ENCODE measurements at regions not wholly inside any gene's neighbourhood (a gene's known extent, or its start where the extent isn't known, plus 50 kb on each side); places are given as distances from the start of the nearest gene placed in this dataset.

DNA sequence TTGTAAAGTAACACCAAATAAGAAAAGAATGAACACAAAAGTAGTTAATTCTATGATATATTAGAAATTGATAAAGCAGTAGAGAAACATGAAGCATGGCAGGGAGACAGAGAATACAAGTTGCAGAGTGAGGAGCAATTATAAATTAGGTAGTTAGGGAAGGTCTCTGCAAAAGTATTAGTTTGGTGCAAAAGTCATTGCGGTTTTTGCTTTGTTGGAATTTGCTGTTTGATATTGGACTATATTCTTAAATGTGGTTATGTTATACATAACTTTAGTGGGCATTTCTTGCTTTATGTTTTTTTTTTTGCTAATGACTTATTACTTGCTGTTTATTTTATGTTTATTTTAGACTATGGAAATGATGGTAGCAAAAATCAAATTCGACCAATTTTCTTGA, 402.2 kb downstream of the SFMBT2 start:
- no peaks in the 10 kb centered on the region for H3K4me1 ChIP-seq (ENCODE audit: control insufficient read depth, insufficient read depth, low read length)
- H3K9ac ChIP-seq (ENCODE audit: low read length): no peak overlapping the region
- no peaks in the 10 kb centered on the region for H3K27me3 ChIP-seq (ENCODE audit: control insufficient read depth, insufficient read depth, low read length)
- H3K4me3 ChIP-seq (ENCODE audit: low read length): no peak overlapping the region
- no peak overlapping the region for H3K27ac ChIP-seq (ENCODE audit: low read depth, low read length)
- no peaks in the 10 kb centered on the region for H3K36me3 ChIP-seq (ENCODE audit: control insufficient read depth, insufficient read depth, low read length)

DNA sequence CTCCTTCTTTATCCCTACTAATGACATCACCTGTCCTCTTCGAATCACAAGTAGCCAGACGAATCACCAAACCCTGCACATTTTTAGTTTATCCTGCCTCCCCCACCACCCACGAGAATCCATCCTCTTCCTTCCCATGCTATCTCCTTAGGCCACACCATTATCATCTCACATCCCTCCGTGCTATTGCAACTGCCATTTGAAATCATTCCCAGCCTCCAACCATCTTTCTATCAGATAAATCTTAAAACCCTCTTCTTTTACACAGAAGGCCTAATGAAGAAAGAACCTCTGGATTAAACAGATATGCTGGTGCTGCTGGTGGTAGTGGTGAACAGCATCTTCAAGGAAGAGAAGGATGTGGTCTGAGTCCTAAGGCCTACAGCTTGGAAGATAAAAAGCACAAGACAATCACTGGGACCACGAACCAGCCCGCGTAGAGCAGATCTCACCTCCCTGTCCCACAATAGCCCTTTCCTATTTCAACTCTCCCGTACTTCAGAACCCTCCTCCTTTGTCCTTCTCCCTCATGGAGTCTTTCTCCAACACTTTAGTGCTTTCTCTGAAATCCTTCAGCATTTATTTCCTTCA, 403.1 kb downstream of the SFMBT2 start:
- H3K4me1 ChIP-seq (ENCODE audit: control insufficient read depth, insufficient read depth, low read length): no peaks in the 10 kb centered on the region
- no peak overlapping the region for H3K4me3 ChIP-seq (ENCODE audit: low read length)
- no peaks in the 10 kb centered on the region for H3K27me3 ChIP-seq (ENCODE audit: control insufficient read depth, insufficient read depth, low read length)
- H3K27ac ChIP-seq (ENCODE audit: low read depth, low read length): no peak overlapping the region
- H3K36me3 ChIP-seq (ENCODE audit: control insufficient read depth, insufficient read depth, low read length): no peaks in the 10 kb centered on the region
- H3K9ac ChIP-seq (ENCODE audit: low read length): no peak overlapping the region

DNA sequence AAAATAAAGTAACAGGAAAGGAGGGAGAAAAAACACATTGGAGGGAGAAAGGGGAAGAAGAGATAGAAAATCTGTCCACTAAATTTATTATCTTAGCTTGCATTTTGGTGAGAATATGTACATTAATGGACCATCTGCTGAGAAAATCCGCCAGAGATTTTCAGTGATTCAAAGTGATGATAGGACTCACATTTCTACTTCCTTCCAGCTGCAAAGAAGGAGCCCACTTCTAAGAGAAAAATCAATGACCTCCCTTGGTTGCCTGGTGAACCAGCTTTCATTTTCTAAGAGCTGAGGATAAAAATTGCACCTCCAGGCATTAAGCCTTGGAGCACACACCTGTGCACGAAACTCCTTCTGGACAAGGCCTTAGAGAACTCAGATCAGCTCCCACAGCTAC, 404.3 kb downstream of the SFMBT2 start:
- Histone ChIP-seq H3K4me3 (ENCODE audit: low read length) (no peak overlapping the region), H3K9ac (ENCODE audit: low read length) (no peak overlapping the region), H3K27ac (ENCODE audit: low read depth, low read length) (no peak overlapping the region), H3K27me3 (ENCODE audit: control insufficient read depth, insufficient read depth, low read length) (no peaks in the 10 kb centered on the region), H3K36me3 (ENCODE audit: control insufficient read depth, insufficient read depth, low read length) (no peaks in the 10 kb centered on the region), H3K4me1 (ENCODE audit: control insufficient read depth, insufficient read depth, low read length) (no peaks in the 10 kb centered on the region)

DNA sequence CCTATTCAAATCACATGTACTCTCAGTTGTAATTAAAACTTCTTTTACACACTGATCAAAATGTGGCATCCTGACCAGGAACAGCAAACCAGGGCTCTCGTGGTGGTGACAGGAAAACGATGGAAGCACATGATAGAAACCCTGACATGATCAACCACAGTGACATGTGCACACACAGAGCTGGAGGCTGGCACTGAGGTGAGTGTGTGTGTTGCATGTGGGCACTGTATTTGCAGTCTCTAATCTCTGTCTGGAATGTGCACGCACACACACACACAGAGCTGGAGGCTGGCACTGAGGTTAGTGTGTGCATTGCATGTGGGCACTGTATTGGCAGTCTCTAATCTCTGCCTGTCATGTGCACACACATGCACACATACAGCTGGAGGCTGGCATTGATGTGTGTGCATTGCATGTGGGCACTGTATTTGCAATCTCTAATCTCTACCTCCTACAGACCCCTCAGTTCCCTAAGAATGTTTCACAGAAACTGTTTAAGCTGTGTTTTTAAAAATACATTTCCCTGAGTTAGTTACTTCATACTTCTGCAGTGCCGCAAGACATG, 406.9 kb downstream of the SFMBT2 start:
- no peaks in the 10 kb centered on the region for H3K27me3 ChIP-seq (ENCODE audit: control insufficient read depth, insufficient read depth, low read length)
- H3K36me3 ChIP-seq (ENCODE audit: control insufficient read depth, insufficient read depth, low read length): no peaks in the 10 kb centered on the region
- H3K9ac ChIP-seq (ENCODE audit: low read length): no peak overlapping the region
- H3K4me1 ChIP-seq (ENCODE audit: control insufficient read depth, insufficient read depth, low read length): no peaks in the 10 kb centered on the region
- H3K4me3 ChIP-seq (ENCODE audit: low read length): no peak overlapping the region
- H3K27ac ChIP-seq (ENCODE audit: low read depth, low read length): no peak overlapping the region

DNA sequence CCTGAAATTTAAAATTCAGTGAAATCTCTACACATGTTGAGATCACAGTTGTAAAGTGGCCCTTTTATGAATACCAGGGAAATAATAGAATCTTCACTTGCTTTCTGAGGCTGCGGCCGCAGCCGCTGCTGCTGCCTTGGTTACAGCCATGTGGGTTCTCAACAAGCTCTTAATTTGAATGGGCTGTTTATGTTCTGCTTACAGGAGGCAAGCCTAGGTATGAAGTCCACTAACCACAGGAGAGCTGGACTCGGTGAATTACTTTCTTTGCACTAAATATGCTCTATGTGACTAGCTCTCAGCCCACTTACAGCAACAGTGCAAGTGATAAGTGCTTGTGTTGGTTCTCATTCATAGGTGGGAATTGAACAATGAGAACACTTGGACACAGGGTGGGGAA, 410.8 kb downstream of the SFMBT2 start:
- Histone ChIP-seq H3K27ac (ENCODE audit: low read depth, low read length) (no peak overlapping the region), H3K4me3 (ENCODE audit: low read length) (no peak overlapping the region), H3K4me1 (ENCODE audit: control insufficient read depth, insufficient read depth, low read length) (no peaks in the 10 kb centered on the region), H3K36me3 (ENCODE audit: control insufficient read depth, insufficient read depth, low read length) (no peaks in the 10 kb centered on the region), H3K27me3 (ENCODE audit: control insufficient read depth, insufficient read depth, low read length) (no peaks in the 10 kb centered on the region), H3K9ac (ENCODE audit: low read length) (no peak overlapping the region)

DNA sequence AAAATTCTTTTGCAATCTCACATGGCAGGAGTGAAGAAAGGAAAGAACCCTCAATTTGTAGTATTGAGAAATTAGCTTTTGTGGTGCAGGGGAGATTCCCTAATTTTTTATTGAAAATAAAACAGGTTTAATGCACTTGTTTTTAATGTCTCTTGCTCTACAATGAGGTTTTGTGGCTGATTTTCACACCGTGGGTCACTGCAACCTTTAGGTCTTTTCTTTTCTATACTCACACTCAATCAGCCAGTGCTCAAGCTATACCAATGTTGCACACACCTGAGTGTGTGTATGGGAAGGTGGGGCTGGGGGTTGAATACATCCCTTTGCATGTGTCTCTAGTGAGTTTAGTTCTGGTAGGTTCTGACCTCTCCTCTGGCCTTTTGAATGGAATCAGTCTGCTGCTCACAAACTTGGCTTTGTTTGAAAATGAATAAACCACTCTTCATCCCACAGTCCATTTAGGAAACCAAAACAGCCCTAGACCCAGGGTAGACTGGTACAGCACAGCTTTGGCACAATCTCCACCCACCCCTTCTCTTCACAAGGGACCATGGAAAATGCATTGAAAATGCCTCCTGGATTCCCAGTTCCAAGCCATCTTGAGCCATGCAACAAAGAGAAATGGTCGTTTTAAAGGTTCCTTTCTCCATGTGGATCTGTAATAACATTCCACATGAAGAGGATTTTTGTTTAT, 411.5 kb downstream of the SFMBT2 start:
- Histone ChIP-seq H3K9ac (ENCODE audit: low read length) (no peak overlapping the region), H3K36me3 (ENCODE audit: control insufficient read depth, insufficient read depth, low read length) (no peaks in the 10 kb centered on the region), H3K27ac (ENCODE audit: low read depth, low read length) (no peak overlapping the region), H3K4me1 (ENCODE audit: control insufficient read depth, insufficient read depth, low read length) (no peaks in the 10 kb centered on the region), H3K27me3 (ENCODE audit: control insufficient read depth, insufficient read depth, low read length) (no peaks in the 10 kb centered on the region), H3K4me3 (ENCODE audit: low read length) (no peak overlapping the region)

DNA sequence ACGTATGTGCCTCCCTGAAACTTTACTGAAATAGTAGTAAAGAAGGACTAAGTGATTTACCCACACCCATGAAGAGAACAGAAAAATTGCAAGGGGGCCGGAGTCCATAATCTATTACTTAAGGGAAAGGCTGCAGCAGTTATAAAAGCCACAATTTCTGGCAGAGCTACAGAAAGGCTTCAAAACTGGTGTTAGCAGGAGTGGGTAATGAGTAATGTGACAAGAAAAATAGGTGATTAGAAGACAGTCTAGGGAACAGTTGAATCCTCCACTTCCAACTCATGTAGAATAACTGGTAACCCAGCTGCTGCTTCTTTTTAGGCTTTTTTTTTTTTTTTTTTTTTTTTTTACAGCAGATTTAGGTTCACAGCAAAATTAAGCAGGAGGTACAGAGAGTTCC, 413.3 kb downstream of the SFMBT2 start:
- no peak overlapping the region for H3K4me3 ChIP-seq (ENCODE audit: low read length)
- no peaks in the 10 kb centered on the region for H3K36me3 ChIP-seq (ENCODE audit: control insufficient read depth, insufficient read depth, low read length)
- H3K27me3 ChIP-seq (ENCODE audit: control insufficient read depth, insufficient read depth, low read length): no peaks in the 10 kb centered on the region
- no peaks in the 10 kb centered on the region for H3K4me1 ChIP-seq (ENCODE audit: control insufficient read depth, insufficient read depth, low read length)
- no peak overlapping the region for H3K27ac ChIP-seq (ENCODE audit: low read depth, low read length)
- H3K9ac ChIP-seq (ENCODE audit: low read length): no peak overlapping the region

DNA sequence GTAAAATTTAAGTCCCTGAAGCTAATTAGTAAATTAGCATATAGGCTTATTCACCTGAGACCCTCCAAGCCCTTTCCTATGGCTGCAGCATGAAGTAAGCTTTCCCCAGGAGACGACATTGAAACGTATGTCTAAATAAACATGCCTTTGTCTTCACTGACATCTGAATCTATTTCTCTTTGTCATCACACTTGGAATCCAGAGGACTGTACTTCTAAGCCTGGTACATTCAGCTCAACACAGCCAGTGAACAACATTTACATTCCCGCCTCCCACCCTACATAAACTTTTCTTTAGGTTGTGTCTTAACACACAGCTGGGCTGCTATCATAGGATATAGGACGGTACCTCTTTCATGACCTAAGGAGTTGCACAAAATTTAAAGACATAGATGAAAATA, 414.4 kb downstream of the SFMBT2 start:
- Histone ChIP-seq H3K9ac (ENCODE audit: low read length) (no peak overlapping the region), H3K4me3 (ENCODE audit: low read length) (no peak overlapping the region), H3K27ac (ENCODE audit: low read depth, low read length) (no peak overlapping the region)

DNA sequence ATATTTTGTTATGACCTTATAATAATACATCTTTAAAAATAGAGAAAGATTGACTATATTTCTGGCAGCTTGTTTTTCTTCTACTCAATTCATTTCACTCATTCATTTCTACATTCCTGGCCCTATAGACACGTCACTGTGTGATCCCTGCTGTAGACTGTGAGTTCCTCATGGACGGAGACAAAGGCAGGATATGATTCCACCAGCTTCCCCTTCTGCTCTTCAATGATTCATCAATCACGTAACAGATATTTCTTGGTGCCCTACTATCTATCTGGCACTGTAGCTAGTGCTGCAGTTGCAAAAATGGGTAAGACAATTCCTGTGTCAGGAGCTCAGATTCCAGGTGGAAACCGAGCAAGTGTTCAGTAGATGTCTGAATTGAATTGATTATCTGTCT, 415.0 kb downstream of the SFMBT2 start:
- H3K4me3 ChIP-seq (ENCODE audit: low read length): no peak overlapping the region
- H3K9ac ChIP-seq (ENCODE audit: low read length): no peak overlapping the region
- no peaks in the 10 kb centered on the region for H3K27me3 ChIP-seq (ENCODE audit: control insufficient read depth, insufficient read depth, low read length)
- no peak overlapping the region for H3K27ac ChIP-seq (ENCODE audit: low read depth, low read length)
- H3K36me3 ChIP-seq (ENCODE audit: control insufficient read depth, insufficient read depth, low read length): no peaks in the 10 kb centered on the region
- no peaks in the 10 kb centered on the region for H3K4me1 ChIP-seq (ENCODE audit: control insufficient read depth, insufficient read depth, low read length)

More for the DNA sequence above, 414.4 kb downstream of the SFMBT2 start:
- Histone ChIP-seq H3K27me3 (ENCODE audit: control insufficient read depth, insufficient read depth, low read length) (no peaks in the 10 kb centered on the region), H3K4me1 (ENCODE audit: control insufficient read depth, insufficient read depth, low read length) (no peaks in the 10 kb centered on the region), H3K36me3 (ENCODE audit: control insufficient read depth, insufficient read depth, low read length) (no peaks in the 10 kb centered on the region)

DNA sequence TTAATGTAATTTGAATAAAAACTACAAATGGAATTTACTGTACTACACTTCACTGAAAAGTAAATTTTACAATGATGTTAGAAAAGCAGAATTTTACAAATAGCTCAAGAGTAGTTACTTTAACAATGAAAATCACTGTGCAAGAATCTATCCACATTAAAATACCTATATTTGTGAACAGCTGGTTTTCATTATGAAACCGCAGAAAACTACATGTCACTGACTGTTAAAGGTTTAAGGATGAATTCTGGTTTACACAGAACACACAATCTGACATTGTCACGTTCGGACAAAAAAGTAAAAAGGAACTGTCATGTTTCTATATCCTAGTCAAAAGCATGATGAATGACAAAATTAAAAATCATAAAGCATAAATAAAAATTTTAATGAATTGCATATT, 415.3 kb upstream of the PRKCQ start:
- Histone ChIP-seq H3K4me1 (ENCODE audit: control insufficient read depth, insufficient read depth, low read length) (no peaks in the 10 kb centered on the region), H3K9ac (ENCODE audit: low read length) (no peak overlapping the region), H3K27me3 (ENCODE audit: control insufficient read depth, insufficient read depth, low read length) (no peaks in the 10 kb centered on the region), H3K27ac (ENCODE audit: low read depth, low read length) (no peak overlapping the region), H3K36me3 (ENCODE audit: control insufficient read depth, insufficient read depth, low read length) (no peaks in the 10 kb centered on the region), H3K4me3 (ENCODE audit: low read length) (no peak overlapping the region)

DNA sequence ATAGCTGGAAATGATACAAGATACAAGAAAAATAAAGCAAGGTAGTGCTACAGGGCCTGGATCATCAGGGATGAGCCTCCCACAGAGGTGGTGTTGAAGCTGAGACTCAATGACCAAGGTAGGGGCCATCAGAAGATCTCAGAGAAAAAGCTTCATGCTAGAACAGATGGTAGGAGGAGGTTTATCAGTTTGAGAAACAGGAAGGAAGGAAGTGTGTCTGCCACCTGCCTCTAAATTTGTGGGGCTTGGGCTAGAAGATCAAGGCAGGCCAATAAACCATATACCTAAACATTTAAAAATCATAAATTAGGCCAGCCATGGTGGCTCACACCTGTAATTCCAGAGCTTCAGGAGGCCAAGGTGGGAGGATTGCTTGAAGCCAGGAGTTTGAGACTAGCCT, 410.8 kb upstream of the PRKCQ start:
- H3K4me3 ChIP-seq (ENCODE audit: low read length): no peak overlapping the region
- H3K9ac ChIP-seq (ENCODE audit: low read length): no peak overlapping the region
- no peak overlapping the region for H3K27ac ChIP-seq (ENCODE audit: low read depth, low read length)
- no peaks in the 10 kb centered on the region for H3K27me3 ChIP-seq (ENCODE audit: control insufficient read depth, insufficient read depth, low read length)
- H3K4me1 ChIP-seq (ENCODE audit: control insufficient read depth, insufficient read depth, low read length): no peaks in the 10 kb centered on the region
- no peaks in the 10 kb centered on the region for H3K36me3 ChIP-seq (ENCODE audit: control insufficient read depth, insufficient read depth, low read length)

DNA sequence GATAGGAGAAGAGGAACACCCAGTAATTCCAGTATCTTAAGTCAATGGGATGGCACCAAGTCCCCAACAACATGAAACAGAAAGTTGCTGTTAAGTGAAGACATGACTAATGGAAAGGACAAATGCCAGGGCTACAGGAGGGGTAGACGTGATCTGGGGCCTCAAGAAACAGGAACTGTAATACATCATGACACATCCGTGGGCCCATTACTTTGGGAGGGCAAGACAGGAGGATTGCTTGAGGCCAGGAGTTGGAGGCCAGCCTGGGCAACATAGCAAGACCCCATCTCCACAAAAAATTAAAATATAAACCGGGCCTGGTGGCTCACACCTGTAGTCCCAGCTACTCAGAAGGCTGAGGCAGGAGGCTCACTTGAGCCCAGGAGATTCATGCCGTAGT, 408.6 kb upstream of the PRKCQ start:
- Histone ChIP-seq H3K27ac (ENCODE audit: low read depth, low read length) (no peak overlapping the region), H3K4me3 (ENCODE audit: low read length) (no peak overlapping the region), H3K36me3 (ENCODE audit: control insufficient read depth, insufficient read depth, low read length) (no peaks in the 10 kb centered on the region), H3K4me1 (ENCODE audit: control insufficient read depth, insufficient read depth, low read length) (no peaks in the 10 kb centered on the region), H3K27me3 (ENCODE audit: control insufficient read depth, insufficient read depth, low read length) (no peaks in the 10 kb centered on the region), H3K9ac (ENCODE audit: low read length) (no peak overlapping the region)

DNA sequence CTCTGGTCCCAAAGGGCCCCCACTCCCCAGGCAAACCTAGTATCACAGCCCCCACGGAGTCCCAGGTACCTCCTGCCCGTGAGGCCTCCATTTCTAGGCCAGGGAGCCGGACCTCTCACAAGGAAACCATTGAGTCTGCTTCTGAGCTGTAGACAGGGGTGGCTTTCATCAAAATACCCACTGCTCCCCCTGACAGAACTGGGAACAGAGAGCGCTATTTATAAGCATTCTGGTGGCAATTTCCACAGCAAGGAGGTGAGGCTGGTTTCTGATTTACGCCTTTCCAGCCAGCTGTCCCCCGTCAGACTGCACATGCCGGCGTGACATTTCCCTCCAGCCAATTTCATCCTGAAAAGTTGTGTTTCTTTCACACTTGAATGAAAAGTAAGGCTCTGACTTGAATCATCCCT, 407.5 kb upstream of the PRKCQ start:
- Histone ChIP-seq H3K27me3 (ENCODE audit: control insufficient read depth, insufficient read depth, low read length) (no peaks in the 10 kb centered on the region), H3K27ac (ENCODE audit: low read depth, low read length) (no peak overlapping the region), H3K9ac (ENCODE audit: low read length) (no peak overlapping the region), H3K4me1 (ENCODE audit: control insufficient read depth, insufficient read depth, low read length) (no peaks in the 10 kb centered on the region), H3K36me3 (ENCODE audit: control insufficient read depth, insufficient read depth, low read length) (no peaks in the 10 kb centered on the region), H3K4me3 (ENCODE audit: low read length) (no peak overlapping the region)

Measured in rectal smooth muscle tissue (tissue), 1 donor.